NCI-H524 treated with DMSO at 0.1 percent for 48 hours (cell line): ENCODE measurements at regions not wholly inside any gene's neighbourhood (a gene's known extent, or its start where the extent isn't known, plus 50 kb on each side); places are given as distances from the start of the nearest gene placed in this dataset.
"Not testable (repeated sequence)": the region's sequence is repeated elsewhere in the genome, so short reads cannot be mapped to it uniquely, and the experiment has no call there.

Experiments
- DNase-seq: peaks from one replicate; lab custom pipeline; 2025; lab: John Stamatoyannopoulos, UW

DNA sequence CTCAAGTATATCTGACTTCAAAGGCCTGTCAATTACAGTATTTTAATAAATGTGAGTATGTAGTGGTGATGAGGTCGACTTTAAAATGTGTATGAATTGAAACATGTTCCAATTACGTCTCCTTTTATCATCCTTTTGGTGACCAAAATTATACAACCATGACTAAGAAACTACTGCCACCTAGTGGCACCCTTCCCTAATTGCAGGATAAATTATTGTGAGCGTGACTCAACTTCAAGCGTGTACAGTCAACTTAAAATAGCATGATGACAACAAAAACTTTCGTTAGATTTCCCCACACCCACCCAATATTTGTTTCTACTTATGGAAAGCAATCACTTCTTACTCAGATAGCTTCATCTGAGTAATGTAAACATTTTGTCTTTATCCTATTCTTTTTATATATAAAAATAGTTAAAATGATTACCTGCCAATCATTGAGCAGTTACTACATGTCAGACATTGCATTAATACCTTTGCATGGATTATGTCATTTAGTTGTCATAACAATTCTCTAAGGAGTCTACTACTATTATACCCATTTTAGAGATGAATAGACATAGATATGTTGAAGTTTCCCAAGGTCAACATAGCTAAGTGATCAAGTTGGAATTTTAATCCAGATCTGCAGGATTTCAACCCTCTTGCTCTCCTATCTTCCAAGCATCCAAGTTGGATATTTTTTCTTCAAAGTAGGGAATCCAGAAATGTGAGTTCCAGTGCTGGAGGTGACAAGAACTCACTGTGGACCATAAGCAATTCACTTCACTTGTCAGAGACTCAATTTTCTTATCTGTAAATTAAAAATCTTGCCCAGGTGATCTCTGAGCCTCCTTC, 106.0 kb downstream of the MEX3B start:
- no peak for DNase-seq

DNA sequence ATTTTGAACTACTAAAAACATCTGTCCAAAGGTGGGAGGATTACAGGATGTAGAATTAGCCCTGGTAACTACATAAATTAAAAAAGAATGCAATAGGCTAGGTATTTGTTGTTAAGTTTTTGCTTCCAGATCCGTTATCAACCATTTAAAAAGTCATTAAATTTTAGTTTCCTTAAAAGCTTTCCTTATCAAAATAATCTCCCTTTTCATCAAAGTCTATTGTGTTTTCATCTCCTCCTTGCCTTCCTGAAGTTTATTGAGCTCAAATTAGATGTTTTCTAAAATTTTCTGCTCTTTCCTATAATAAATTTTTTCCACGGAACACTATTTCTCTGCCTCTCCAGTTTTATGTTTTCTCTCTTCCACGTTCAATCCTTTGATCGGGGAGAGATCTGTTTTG, 108.6 kb downstream of the MEX3B start:
- DNase-seq, result no peak

DNA sequence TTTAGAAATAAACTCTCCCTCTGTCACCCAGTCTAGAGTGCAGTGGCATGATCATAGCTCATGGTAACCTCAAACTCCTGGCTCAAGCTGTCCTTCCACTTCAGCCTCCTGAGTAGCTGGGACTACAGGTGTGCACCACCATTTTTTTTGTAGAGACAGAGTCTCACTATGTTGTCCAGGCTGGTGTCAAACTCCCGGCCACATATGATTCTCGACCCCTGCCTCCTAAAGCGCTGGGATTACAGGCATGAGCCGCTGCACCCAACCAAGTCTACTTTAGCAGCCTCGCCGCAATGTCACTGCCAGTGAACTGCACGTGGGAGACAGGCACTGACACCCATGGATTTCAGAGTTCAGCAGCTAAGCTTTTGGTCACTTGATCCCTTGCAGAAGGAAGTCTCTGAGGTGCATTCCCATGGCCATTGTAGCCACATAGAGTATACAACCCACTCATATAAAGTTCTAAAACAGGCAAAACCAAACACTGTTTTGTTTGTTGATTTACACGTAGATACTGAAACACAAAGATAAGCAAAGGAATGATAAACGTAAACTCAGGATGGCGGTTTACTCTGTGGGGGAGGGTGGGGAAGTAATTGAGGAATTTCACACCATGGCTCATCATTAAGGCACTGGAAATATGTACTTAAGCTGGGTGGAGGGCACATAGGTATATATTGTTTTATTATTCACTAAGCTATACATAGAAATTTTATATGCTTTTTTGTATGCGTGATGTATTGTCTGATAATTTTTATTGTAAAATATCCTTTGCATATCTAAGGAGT, 115.0 kb downstream of the MEX3B start:
- no peak for DNase-seq

DNA sequence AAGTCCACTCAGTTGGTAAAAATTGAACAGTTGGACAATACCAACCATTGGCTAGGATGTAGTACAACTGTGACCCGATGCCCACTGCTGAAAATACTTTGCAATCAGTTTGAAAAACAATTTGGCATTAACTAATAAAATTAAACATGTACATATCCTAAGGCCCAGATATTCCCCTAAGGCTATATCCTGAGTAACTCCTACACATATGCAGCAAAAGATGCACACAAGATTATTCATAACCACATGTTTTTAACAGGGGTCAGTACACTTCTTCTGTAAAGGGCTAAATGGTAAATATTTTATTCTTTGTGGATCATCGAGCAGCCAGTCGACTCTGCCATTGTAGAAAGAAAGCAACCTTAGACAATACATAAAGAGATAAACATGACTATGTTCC, 116.3 kb downstream of the MEX3B start:
- no peak for DNase-seq

DNA sequence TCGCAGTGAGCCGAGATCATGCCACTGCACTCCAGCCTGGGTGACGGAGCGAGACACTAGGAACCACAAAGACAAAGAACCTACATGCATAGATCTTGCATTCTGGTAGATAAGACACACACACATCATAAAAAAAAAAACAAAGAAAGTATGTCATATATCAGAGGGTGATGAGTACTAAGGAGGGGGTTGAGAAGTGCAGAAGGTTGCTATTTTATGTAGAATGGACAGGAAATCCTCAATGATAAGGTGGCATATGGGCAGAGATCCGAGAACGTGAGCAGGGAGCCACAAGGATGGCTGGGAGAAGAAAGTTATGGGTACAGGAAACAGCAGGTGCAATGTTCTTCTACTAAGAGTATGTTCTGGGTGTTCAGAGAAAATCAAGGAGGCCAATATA, 118.8 kb downstream of the MEX3B start:
- no peak for DNase-seq

DNA sequence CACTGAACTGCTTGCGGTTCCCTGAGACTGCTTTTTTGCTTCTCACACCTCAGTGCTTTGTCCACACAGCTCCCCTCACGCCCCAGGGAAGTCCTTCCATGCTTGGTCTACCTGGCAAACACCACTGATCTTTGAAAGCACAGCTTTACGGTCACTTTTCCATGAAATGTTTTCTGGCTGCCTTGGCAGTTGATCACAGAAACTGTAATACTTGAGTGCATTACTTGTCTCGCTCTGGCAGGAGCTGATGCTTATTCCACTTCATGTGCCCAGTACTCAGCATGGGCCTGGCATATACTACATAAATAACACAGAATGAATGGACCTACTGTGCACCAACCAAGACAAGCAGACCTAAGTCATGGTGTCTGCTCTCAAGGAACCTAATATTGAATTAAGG, 121.1 kb downstream of the MEX3B start:
- no peak for DNase-seq

DNA sequence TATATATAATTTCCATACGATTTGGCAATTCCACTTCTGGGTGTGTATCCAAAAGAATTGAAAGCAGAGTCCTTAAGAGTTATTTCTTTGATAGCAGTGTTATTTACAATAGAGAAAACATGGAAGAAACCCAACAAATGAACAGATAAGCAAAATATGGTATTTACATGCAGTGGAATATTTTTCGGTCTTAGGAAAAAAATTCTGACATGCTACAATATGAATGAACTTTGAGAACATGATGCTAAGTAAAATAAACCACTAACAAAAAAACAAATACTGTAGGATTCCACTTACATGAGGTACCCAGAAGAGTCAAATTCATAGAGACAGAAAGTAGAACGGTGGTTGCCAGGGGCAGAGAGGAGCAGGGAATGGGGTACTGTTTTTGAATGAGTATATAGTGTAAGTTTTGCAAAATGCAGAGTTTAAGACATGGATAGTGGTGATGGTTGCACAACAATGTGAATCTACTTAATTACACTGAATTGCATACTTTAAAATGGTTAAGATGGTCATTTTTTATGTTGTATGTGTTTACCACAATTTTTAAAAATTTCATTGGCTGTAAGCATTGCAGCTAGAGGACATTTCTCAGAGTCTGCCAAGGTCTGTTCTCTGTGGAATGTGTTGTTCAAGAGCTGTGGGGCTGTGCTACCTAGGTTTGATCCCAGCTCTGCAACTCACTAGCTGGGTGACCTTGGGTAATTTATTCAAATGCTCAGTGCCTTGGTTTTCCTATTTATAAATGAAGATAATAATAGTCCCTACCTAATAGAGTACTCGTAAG, 122.1 kb downstream of the MEX3B start:
- DNase-seq, result no peak

DNA sequence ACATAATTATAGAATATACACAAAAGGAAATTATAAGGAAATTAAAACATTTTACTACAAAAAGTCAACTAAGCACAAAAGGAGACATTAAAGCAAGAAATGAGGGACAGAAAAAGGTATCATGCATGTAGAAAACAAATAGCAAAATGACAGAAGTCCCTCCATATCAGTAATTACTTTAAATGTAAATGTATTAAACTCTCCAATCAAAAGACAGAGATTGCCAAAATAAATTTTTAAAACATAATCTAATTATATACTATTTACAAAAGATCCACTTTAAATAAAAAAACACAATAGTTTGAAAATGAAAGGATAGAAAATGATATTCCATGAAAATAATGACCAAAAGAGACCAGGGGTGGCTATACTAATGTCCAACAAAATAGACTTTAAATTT, 123.7 kb downstream of the MEX3B start:
- DNase-seq, result no peak

DNA sequence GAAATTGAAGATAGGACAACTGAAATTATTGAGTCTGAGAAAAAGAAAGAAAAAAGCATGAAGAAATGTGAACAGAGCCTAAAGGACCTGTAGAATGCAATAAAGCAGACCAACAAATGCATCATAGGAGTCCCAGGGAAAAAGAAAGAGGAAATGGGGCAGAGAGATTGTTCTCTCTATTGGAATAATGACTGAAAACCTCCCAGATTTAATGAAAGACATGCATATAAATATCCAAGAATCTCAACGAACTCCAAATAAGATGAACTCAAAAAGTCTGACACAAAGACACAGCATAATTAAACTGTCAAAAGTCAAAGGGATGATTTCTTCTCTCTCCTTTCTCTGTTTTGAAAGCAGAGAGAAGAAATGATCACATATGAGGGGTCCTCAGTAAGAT, 124.7 kb downstream of the MEX3B start:
- no peak for DNase-seq

DNA sequence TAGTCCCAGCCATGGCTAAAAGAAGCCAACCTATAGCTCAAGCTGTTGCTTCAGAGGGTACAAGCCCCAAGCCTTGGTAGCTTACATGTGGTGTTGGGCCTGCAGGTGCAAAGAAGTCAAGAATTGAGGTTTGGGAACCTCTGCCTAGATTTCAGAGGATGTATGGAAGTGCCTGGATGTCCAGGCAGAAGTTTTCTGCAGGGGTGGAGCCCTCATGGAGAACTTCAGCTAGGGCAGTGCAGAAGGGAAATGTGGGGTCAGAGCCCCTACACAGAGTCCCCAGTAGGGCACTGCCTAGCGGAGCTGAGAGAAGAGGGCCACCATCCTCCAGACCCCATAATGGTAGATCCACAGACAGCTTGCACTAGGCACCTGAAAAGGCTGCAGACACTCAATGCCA, 127.1 kb downstream of the MEX3B start:
- DNase-seq, result not testable (repeated sequence)

DNA sequence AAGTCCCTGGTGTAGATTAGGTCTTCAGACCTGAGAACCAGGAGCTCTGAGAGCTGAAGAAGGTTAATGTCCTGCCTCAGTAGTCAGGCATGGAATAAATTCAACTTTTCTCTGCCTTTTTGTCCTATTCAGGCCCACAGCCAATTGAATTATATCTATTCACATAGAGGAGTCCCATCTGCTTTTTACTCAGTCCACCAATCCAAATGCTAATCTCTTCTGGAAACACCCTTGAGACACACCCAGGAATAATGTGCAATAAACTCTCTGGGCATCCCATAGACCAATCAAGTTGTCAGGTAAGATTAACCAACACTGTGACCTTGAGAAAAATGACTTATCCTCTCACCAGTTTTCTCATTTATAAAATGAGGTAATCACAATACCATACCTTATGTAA, 129.4 kb downstream of the MEX3B start:
- DNase-seq, result no peak

DNA sequence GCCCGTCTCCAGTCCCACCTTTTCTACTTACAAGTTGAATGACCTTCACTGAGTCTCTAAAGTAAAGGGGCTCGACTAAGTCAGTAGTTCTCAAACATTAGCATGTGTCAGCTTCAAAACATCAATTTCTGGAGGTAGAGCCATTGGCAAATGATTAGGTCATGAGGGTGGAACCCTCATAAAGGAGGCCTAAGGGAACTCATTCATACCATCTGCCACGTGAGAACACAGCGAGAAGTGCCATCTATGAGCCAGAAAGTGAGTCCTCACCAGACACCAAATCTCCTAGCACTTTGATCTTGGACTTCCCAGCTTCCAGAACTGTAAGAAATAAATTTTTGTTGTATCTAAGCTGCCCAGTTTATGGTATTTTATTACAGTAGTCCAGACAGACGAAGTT, 129.8 kb downstream of the MEX3B start:
- DNase-seq, result no peak

DNA sequence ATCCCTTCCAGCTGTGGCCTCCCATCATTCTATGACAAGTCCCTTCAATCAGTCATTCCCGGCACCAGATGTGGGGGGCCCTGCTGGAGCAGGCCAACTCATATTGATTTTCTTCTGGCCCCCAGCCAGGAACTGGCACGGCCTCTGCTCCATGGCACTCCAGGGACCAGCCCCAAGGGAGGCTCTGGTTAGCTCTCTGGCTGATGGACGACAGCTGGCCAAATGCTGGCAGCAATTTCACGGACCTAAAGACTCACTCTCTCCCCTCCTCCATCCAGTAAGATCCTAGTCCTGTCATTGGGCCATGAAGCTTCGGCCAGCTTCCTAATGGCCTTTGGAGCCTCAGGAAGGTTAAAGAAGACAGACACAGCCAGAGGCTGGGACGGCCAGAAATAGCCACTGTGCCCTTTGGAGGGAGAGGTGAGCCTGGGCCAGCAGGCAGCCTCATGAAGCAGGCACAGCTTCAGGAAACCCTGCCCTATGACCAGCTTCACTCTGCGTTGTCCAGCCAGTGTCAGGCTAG, 131.0 kb downstream of the MEX3B start:
- DNase-seq, result peak; percentile 98

DNA sequence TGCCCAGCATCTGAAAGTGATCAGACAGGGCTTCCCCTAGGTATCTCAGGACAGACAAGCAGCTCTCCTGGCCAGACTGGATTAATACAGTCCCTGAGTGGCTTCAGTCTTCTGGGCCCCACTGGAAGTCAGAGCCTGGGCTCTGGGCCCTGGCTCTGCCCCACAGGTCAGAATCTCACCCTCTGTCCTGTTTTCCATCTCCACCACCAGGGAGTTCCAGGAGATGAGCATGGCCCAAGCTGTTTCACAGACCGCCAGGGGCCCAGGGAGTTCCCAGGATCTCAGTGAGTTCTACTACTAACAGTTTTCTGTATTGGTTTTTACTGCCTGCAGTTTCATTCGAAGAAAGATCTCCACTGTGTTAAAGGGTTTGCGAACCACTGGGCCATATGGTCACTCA, 131.5 kb downstream of the MEX3B start:
- DNase-seq, result no peak

DNA sequence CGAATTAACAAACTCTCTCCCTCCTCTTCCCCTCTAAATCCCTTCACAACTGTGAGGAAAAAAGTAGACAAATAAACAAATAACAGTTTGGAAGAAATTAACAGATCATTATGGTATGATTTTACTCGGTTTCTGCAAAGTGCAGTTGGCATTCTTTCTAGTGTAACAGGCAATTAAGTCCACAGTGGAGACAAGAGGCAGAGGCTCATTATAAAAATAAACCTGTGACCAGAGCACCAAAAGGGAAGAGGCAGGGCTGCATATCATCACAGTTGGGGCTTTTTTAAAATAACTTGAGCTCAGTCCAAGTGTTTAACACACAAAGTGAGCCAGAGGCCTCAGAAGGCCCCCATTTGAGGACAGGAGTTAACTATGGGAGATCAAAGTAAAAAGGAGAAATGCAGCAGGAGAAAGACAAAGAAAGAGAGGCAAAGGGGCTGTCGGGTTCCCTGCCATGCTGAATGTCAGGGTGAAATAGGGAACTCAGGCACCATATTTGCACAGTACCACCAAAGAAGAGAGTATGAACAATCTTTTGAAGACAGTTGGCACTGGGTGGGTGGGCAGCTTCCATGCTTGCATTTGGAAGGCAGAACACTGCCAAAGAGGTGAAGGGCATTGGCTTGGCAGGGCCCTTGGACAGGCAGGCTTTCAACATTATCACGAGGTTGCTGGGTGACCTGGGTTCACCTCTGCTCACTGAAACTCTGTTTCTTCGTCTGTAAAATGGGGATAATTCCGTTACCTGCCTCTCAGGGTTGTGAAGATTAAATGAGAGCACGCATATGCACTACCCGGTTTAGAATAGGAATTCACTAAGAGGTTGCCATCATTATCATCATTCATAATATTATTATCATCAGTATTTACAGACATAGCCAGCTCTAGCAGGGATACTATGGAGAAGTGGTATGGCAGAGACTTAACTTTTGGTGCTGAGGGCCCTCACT, 134.5 kb downstream of the MEX3B start:
- DNase-seq, result no peak

DNA sequence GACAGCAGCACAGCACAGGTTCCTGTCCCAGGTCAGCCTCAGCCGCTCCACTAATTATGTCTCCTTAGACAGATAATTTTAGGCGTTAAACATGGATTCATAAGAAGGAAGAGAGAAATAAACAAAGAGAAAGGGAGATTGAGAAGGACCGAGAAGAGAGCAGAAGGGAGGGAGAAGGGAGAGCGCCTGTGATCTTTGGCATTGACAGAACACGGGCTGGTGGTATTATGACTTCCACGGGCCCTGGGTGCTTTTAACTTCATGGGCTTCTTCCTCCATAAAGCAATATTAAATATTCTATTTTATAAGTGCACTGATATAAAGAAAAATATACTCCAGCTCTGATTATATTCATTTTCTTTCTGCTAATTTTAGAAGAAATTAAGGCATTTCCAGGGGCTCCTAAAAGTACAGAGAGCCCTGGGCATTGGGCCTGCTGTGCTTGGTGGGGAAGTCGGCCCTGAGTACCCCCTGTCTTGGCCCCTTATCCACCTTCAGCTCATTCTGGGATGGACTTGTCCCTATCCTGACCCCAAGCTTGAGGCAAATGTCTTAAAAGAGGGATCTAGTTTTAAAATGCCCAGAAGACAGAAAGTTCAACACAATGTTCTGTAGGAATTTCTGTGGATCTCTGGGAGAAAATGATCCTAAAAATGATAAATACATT, 135.3 kb downstream of the MEX3B start:
- no peak for DNase-seq

DNA sequence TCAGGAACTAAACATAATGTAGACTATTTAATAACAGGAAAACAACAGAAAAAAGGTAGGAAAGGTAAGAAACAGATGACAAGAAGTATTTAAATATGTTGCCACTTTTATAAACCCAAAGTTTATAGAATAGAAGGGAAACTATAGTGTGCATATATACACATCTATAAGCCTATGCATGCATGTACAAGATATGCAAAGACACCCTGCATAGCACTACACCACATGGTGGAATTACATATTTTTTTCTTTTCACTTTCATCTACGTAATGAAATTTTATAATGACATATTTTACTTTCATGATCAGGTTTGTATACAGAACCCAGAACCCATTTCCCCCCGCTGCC, 136.8 kb downstream of the MEX3B start:
- no peak for DNase-seq

DNA sequence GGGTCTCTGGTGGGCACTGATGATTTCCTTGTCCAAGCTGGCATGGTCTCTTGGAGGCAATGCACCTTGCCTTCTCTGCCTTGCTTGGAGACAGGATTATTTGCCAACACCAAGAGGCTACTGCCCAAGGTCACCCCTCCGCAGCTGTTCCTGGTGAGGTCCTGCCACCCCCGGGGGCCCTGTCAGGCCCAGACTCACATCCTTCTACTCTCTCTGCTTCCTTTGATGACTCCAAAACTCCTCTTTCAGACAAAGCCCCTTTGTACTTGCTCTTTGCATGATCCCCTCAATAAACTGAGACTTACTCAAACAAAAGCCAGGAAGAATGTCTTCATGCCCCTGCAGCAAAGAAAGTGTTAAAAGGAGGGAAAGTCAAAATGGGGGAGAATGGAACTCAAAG, 137.7 kb downstream of the MEX3B start:
- DNase-seq, result no peak

DNA sequence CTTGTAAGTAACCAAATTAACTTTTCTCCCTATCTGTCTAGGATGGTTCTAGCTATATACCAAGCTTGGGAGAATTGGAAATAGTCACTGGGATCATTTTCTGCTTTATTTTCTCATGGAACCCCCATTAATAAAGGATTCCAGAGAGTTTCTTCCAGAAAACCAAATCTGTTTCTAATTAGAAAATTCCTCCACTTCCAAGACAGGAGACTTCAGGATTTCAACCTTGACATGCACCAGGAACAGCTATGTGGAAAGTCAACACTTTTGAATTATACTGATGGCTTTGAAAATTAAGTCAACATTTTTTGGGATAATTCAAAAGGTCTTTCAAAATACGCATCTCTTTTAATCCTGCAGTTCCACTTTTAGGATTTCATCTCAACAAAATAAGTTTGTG, 138.3 kb downstream of the MEX3B start:
- no peak for DNase-seq

DNA sequence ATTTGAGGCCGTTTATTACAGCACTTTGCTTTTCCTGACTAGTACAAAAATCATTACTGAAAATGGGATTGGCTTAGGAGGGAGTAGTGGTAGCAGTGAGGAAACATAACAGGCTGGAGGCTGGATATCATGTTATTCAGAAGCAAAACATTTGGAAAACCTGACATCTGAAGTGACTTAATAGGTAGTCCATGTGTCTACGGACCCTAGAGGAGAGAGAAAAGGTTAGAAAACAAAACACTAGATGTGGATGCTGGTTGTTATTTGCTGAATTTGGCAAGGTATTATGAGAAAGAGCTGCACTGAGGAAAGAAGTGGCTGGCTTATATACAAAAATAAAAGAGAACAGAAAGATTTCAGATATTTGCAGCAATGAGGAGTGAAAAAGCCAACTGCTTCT, 139.9 kb downstream of the MEX3B start:
- DNase-seq, result no peak

DNA sequence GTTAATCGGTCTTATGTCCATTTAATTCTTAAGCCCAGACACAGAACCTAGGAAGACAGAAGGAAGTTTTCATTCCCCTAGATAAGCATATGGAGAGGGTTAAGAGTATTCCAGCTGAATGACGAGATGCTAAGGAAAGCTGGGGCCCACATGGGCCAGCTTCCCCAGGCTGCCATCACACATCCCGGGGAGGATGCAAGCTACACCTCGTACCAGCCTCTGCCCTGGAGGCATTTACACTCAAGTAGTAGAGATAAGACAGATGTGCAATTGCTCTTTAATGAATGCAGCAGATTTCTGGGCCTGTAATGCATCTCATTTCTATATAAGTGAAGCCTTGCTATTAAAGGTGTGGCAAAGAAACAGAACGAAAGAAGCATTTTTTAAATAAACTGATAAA, 144.5 kb downstream of the MEX3B start:
- no peak for DNase-seq
